ENCODE measurements at regions not wholly inside any gene's neighbourhood (a gene's known extent, or its start where the extent isn't known, plus 50 kb on each side); places are given as distances from the start of the nearest gene placed in this dataset.

DNA sequence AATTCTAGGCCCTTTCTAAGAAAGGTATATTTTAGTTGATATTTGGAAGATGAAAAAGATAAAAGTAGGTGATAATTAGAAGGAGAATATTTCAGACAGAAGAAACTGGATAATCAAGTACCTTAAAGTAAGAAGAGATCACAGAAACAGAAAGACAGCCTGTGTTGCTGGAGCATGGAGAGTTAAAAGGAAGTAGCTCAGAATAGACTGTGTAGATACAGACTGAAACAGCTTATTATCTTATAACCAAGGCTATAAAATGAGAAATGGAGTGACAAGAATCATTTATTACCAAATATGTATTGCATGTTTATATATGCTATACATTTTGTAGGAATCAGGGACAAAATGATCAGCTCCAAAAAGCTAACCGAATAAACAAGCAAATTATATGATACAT, 1120.3 kb downstream of the BRINP3 start:
- H3K4me1 ChIP-seq (ENCODE audit: insufficient read depth, low read length): no peaks in the 10 kb centered on the region
- H3K4me3 ChIP-seq (ENCODE audit: low read depth in 1 of 2, low read length in 2 of 2): no peak overlapping the region
- no peaks in the 10 kb centered on the region for H3K27me3 ChIP-seq (ENCODE audit: insufficient read depth, low read length, poor library complexity)
- no peak for DNase-seq
- H3K4me2 ChIP-seq (ENCODE audit: insufficient read depth, low read length): no peak overlapping the region
- H3K79me2 ChIP-seq (ENCODE audit: insufficient read depth, low read length): no peaks in the 10 kb centered on the region
- no peak for ATAC-seq (ENCODE audit: insufficient read depth, low read depth)
- no peak overlapping the region for H2AFZ ChIP-seq (ENCODE audit: low read depth, low read length)
- no peaks in the 10 kb centered on the region for H3K36me3 ChIP-seq (ENCODE audit: insufficient read depth, low read length)
- H4K20me1 ChIP-seq (ENCODE audit: insufficient read depth, low read length): no peaks in the 10 kb centered on the region
- no peaks in the 10 kb centered on the region for H3K9me3 ChIP-seq (ENCODE audit: insufficient read depth, low read length, severe bottlenecking)
- no peak overlapping the region for H3K9ac ChIP-seq (ENCODE audit: low read depth, low read length)
- no peak overlapping the region for H3K27ac ChIP-seq (ENCODE audit: low read length)
- TF ChIP-seq, protein P1, sequence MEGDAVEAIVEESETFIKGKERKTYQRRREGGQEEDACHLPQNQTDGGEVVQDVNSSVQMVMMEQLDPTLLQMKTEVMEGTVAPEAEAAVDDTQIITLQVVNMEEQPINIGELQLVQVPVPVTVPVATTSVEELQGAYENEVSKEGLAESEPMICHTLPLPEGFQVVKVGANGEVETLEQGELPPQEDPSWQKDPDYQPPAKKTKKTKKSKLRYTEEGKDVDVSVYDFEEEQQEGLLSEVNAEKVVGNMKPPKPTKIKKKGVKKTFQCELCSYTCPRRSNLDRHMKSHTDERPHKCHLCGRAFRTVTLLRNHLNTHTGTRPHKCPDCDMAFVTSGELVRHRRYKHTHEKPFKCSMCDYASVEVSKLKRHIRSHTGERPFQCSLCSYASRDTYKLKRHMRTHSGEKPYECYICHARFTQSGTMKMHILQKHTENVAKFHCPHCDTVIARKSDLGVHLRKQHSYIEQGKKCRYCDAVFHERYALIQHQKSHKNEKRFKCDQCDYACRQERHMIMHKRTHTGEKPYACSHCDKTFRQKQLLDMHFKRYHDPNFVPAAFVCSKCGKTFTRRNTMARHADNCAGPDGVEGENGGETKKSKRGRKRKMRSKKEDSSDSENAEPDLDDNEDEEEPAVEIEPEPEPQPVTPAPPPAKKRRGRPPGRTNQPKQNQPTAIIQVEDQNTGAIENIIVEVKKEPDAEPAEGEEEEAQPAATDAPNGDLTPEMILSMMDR (IDR thresholded peaks at IDR 0.05; ENCODE audit: borderline replicate concordance, extremely low read depth, low read length, poor library complexity, severe bottlenecking): no peak
- no peak for TF ChIP-seq EZH2 (IDR thresholded peaks at IDR 0.05; ENCODE audit: borderline replicate concordance, low read depth, low read length, severe bottlenecking)

DNA sequence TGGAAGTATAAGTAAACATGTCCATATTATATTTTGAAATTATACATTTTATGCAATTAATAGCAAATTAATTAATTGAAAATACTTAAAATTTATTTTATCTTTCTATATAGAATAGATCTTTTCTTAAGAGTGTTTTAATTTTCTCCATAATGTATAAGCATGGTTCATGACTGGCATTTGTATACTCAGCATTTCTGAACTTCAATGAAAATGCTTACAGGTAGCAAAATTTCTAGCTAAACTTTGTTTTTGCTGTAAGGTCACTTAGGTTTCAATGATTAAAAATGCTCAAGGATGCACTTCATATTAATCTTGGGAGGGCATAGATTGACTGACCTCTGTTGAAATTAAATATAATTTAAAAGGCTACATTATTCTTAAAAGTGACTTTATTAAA, 1108.1 kb downstream of the BRINP3 start:
- Histone ChIP-seq H3K4me1 (ENCODE audit: insufficient read depth, low read length) (no peaks in the 10 kb centered on the region), H3K27ac (ENCODE audit: low read length) (no peak overlapping the region), H3K36me3 (ENCODE audit: insufficient read depth, low read length) (no peaks in the 10 kb centered on the region), H3K9ac (ENCODE audit: low read depth, low read length) (no peak overlapping the region), H3K4me2 (ENCODE audit: insufficient read depth, low read length) (no peak overlapping the region), H4K20me1 (ENCODE audit: insufficient read depth, low read length) (no peaks in the 10 kb centered on the region), H3K9me3 (ENCODE audit: insufficient read depth, low read length, severe bottlenecking) (no peaks in the 10 kb centered on the region), H3K4me3 (ENCODE audit: low read depth in 1 of 2, low read length in 2 of 2) (no peak overlapping the region), H3K79me2 (ENCODE audit: insufficient read depth, low read length) (no peaks in the 10 kb centered on the region), H2AFZ (ENCODE audit: low read depth, low read length) (no peak overlapping the region), H3K27me3 (ENCODE audit: insufficient read depth, low read length, poor library complexity) (no peaks in the 10 kb centered on the region)
- no peak for ATAC-seq (ENCODE audit: insufficient read depth, low read depth)
- no peak for DNase-seq
- TF ChIP-seq, protein P1 (IDR thresholded peaks at IDR 0.05; ENCODE audit: borderline replicate concordance, extremely low read depth, low read length, poor library complexity, severe bottlenecking): no peak
- no peak for TF ChIP-seq EZH2 (IDR thresholded peaks at IDR 0.05; ENCODE audit: borderline replicate concordance, low read depth, low read length, severe bottlenecking)

DNA sequence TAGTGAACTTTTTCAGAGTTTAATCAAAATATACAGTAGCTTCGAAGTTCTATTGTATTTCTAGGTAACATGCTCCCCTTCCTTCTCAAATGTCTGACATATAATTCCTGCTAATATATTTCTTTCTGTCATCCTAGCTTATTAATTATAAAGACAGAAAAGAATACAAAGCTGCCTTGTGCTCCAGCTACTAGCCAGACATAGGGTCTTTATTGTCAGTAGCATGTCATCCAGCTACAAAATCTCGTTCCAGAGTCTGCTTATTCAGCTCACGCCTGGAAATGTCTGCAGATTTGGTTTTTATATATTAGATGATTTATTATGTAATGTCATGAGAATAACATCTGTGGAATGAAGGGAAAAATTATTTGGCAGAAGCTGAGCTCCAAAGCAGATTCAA, 1102.8 kb downstream of the BRINP3 start:
- ATAC-seq (ENCODE audit: insufficient read depth, low read depth): no peak
- no peaks in the 10 kb centered on the region for H3K27me3 ChIP-seq (ENCODE audit: insufficient read depth, low read length, poor library complexity)

More for the DNA sequence above, 1102.8 kb downstream of the BRINP3 start:
- no peak for DNase-seq
- no peaks in the 10 kb centered on the region for H4K20me1 ChIP-seq (ENCODE audit: insufficient read depth, low read length)
- no peak overlapping the region for H2AFZ ChIP-seq (ENCODE audit: low read depth, low read length)
- no peaks in the 10 kb centered on the region for H3K79me2 ChIP-seq (ENCODE audit: insufficient read depth, low read length)
- H3K4me1 ChIP-seq (ENCODE audit: insufficient read depth, low read length): no peaks in the 10 kb centered on the region
- no peak for TF ChIP-seq EZH2 (IDR thresholded peaks at IDR 0.05; ENCODE audit: borderline replicate concordance, low read depth, low read length, severe bottlenecking)
- TF ChIP-seq, protein P1 (IDR thresholded peaks at IDR 0.05; ENCODE audit: borderline replicate concordance, extremely low read depth, low read length, poor library complexity, severe bottlenecking): no peak
- no peak overlapping the region for H3K4me3 ChIP-seq (ENCODE audit: low read depth in 1 of 2, low read length in 2 of 2)
- no peaks in the 10 kb centered on the region for H3K9me3 ChIP-seq (ENCODE audit: insufficient read depth, low read length, severe bottlenecking)
- H3K36me3 ChIP-seq (ENCODE audit: insufficient read depth, low read length): no peaks in the 10 kb centered on the region
- H3K9ac ChIP-seq (ENCODE audit: low read depth, low read length): no peak overlapping the region
- no peak overlapping the region for H3K4me2 ChIP-seq (ENCODE audit: insufficient read depth, low read length)
- no peak overlapping the region for H3K27ac ChIP-seq (ENCODE audit: low read length)
